Stimulated activated CD4-positive, alpha-beta T cell treated with anti-CD3 and anti-CD28 coated beads, Interleukin-4, amount 100 ng/mL, for 4 hours (primary cell): ENCODE measurements at regions not wholly inside any gene's neighbourhood (a gene's known extent, or its start where the extent isn't known, plus 50 kb on each side); places are given as distances from the start of the nearest gene placed in this dataset.

Experiments
- DNase-seq, 2 experiments: peaks; one replicate each; pipeline ENCODE4 v3.0.0-alpha.2; 2020

- DNase-seq = no peak
Observed at GRCh38 chr2:6487765-6488164, 377.9 kb downstream of the CMPK2 start.

GRCh38 chr2:6492573-6492972 lies 373.1 kb downstream of the CMPK2 start:
- no peak for DNase-seq

DNA sequence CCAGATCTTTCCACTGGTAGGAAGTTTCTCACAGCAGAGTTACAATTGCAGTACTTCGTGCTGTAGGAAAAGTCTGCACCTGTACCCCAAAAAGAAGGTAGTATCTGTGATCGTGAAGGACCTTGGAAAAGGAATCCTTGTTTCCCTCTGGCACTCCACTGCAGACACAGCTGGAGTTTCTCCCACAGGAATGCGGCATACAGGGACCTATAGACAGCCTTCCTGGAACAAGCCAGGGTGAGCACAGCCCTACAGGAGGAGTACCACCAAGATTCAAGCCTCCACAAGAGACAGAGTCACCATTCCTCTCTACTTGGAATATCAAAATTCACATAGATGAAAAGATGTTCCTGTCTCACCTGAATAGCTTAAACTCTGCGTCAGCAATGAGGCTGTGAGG lies 372.4 kb downstream of the CMPK2 start:
- DNase-seq = no peak

- no peak for DNase-seq
Observed at GRCh38 chr2:6493669-6494068, 372.0 kb downstream of the CMPK2 start.

DNA sequence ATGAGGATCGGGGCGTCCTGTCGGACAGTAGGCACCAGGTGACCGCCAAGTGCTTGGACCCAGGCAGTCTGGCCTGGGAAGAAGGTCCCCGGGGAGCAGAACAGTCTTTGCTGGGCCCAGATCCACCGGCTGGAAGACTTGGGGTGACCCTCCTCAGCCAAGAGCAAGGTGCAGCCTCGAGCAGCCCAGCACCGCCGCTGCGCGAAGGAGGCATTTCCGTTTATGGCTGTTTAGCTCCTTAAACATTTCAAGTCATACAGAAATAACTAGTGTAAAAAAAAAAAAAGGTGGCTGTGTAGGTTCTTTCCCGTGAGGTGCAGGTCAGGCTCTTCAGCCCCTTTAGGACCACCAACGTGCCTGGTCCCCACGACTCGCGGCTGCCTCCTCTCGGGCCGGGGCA lies 370.2 kb downstream of the CMPK2 start:
- no peak for DNase-seq

DNA sequence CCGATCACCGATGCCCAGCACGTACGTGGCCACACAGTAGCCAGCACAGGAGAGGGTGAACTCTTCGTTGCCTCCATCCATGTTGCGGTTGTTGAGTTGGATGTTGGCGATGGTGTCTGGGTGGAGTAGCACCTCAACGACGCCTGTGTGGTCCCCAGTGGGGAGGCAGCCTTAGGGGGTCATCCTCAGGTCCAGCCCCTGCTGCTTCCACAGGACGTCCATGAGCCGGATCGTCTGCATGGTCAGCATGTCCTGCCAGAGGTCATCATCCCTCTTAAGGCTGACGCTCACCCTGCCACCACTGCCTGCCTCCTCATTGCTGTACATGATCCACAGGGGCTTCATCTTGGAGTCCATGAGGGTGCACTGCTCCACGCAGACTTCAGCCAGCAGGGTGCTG lies 369.3 kb downstream of the CMPK2 start:
- no peak for DNase-seq

- no peak for DNase-seq
Observed at GRCh38 chr2:6497048-6497447, 368.7 kb downstream of the CMPK2 start.

DNA sequence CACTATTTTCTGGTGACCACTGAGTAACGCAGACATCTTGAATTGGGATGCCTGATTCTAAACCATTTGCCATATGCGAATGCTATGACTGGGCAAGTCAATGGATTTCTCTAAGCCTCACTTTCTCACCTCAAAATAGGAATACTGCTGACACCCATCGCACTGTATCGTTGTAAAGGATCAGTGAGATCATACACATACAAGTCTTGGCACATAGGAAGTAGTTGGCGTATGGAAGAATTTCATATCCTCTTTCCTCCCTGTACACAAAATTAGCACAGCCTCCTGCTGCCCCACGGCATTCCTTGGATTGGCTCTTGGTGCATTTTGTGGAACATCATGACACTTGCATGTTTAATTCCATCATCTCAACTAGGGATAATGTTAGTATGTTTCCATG lies 366.9 kb downstream of the CMPK2 start:
- DNase-seq = no peak

DNA sequence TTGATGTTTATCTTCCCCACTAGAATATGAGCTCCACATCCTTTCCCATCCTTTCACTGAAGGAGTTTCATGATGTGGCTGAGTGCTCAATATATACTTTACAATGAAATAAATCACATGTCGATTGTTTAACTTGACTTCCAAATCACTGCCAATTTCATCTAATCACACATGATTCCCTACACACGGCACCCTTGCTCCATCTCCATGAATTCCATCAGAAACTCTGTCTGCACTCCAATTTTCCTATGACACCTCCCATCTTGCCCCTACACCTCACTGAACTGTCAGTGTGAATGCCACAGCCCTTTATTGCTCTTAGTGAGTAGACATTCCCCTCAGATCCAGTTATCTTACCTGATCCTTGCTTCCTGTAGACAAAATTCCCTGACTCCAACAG lies 366.0 kb downstream of the CMPK2 start:
- no peak for DNase-seq

GRCh38 chr2:6506361-6506794 lies 359.3 kb downstream of the CMPK2 start:
- no peak for DNase-seq

GRCh38 chr2:6506859-6507258 lies 358.8 kb downstream of the CMPK2 start:
- DNase-seq = no peak

DNA sequence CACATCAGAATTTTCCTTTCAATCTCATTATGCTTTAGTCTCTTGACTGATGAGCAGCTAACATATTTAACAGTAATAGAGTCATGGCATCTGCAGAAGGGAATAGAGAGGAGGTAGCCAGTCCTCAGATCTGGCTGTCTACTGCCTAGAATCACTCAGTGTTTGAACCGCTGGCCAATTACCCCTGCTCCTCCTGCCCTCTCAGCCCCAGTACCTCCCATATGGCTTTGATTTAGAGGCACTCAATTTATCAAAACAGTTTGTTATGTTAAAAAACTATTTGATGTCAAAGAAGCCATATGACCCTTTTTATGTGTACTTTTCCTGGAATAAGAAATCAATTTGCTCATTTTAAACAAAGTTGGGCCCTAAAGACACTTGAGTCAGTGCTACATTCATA lies 355.2 kb downstream of the CMPK2 start:
- no peak for DNase-seq

GRCh38 chr2:6512589-6512988 lies 353.1 kb downstream of the CMPK2 start:
- DNase-seq = no peak

DNA sequence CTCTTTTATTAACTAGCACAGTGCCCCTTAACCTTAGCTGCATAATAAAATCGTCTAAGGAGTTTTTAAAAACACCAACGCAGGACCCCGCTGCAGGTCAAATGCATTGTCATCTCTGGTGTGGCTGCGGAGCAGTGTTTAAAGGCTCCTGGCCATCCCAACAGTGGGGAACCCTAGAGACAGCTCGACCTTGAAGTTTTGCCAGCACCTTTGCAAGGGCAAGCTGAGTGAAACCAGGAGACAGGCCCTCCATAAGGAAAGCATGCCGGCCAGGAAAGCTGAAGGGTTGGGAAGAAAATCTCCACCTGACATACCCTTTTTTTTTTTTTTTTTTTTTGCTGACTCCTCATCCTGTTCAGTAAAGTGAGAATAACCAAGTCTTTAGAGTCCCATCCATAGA lies 349.0 kb downstream of the CMPK2 start:
- DNase-seq = no peak

DNA sequence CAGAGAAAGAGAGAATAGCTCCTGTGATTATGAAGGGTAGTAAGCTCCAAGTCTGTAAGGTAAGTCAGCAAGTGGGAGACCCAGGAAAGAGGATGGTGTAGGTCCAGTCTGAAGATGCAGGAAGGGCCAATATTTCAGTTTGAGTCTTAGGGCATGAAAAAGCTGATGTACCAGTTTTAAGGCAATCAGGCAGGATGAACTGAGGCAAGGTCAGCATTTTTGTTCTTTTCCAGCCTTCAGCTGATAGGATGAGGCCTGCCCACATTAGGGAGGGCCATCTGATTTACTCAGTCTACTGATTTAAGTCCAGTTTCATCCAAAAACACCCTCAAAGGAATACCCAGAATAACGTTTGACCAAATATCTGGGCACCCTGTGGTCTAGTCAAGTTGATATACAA lies 347.3 kb downstream of the CMPK2 start:
- DNase-seq = no peak

GRCh38 chr2:6523476-6523875 lies 342.2 kb downstream of the CMPK2 start:
- no peak for DNase-seq

- no peak for DNase-seq
Observed at GRCh38 chr2:6524691-6525474, 340.8 kb downstream of the CMPK2 start.

DNA sequence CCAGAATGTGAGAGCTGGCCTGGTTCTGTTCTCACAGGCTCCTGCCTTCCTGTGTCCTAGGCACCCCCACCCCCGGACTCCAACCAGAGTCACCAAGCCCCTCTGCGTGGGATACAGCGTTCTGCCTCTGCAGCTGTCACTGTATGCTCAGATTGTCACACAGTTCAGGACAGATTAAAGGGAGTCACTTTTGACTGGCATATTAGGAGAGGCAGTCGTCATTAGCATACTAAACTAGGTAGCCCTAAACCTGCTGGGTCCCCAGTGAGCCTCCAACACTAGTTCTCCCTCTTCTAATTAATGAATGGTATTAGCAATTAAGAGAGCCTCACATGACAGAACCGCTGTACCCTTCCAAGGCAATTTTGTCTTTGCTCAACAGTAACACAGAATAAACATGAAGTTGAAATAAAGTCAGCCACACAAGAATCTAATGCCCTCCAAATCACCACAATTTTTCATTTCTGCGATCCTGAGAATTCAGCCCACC lies 340.2 kb downstream of the CMPK2 start:
- DNase-seq = no peak

GRCh38 chr2:6526093-6526824 lies 339.4 kb downstream of the CMPK2 start:
- no peak for DNase-seq

DNA sequence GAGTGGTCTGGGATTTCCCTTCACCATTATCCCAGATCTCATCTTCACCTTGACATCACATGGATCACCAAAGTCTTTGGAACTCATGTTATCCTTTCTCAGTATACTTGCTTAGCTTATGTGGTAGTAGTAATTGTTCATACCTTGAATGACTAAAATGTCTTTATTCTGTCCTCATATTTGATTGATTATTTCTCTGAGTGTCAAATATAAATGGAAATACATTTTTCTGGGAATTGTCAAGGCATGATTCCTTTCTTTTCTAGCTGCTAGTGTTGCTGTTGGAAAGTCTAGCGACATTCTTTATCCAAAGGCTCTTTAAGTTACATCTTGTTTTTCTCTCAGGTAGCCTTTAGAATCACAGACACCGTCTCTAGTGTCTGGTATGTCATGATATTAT lies 334.4 kb downstream of the CMPK2 start:
- DNase-seq = no peak

- DNase-seq = no peak
Observed at GRCh38 chr2:6535572-6535971, 330.1 kb downstream of the CMPK2 start.

DNA sequence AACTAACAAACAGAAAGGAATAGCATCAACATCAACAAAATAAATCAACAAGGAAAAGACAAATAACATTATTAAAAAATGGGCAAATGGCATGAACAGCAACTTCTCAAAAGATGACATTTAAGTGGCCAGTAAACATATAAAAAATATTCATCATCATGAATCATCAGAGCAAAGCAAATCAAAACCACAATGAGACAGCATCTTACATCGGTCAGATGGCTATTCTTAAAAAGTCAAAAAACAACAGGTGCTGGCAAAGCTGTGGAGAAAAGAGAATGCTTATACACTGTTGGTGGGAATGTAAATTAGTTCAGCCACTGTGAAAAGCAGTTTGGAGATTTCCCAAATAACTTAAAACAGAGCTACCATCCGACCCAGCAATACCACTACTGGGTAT lies 327.1 kb downstream of the CMPK2 start:
- no peak for DNase-seq

DNA sequence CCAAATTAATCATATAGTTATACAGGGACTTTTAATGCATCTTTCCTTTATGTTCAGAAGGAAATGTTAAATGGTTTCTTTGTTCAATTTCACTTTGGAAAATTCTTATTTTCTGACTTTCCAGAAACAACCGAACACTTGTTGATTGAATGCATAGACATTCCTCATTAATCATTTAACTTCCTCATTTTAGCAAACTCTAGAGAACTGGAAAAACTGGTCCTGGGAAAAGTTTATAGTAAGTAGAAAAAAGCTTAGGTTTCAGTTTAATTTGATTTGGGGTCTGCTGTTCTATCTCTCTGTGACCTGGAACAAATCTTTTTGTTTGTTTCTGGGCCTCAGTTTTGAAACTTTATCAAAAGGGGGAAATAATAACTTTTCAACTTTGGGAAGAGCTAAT lies 320.4 kb downstream of the CMPK2 start:
- DNase-seq = no peak

DNA sequence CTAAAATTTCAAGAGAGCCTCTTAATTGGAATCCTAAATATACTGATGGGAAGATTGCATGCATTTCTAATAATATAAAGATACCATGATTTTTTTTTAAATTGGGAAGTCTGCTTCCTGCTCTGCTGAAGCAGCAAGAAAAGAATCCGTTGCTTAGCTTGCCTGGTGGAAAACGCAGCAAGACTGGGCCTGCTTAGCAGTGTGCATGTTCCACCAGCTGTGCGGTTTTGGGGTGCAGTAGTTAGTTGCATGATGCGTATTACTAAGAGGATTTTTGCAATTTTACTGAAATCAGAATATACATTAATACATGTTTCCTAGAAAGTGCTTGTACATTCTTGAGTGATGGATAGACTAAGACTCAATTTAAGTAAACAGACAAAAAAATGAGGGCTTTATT lies 319.9 kb downstream of the CMPK2 start:
- no peak for DNase-seq
